ENCODE measurements at regions not wholly inside any gene's neighbourhood (a gene's known extent, or its start where the extent isn't known, plus 50 kb on each side); places are given as distances from the start of the nearest gene placed in this dataset.
"Not testable (repeated sequence)": the region's sequence is repeated elsewhere in the genome, so short reads cannot be mapped to it uniquely, and the experiment has no call there.

DNA sequence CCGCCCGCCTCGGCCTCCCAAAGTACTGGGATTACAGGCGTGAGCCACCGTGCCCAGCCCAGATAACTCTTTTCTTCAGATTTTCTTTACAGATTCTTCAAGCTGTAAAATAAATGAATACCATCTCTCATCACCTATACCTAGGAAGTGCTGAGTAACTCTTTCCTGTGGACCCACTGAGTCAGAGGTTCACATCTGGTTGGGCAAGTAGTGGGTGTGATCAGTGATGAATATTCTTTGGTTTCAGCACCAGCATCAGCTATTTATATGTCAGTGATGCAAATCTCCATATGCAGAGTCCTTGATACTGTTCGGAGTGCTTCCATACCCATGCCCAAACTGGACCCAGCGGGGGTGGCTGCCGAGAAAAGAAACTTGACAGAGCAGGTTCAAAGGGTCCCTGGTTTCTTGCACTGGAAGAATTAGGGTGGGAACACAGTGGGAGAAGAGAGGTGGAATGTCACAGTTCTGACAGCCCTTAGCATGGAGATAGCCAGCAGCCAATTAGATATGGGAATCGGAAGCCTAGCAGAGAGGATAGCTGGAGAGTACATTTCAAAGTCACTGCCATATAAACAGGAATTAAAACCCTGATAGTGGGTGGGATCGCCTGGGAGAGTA, 64.9 kb upstream of the DDR1 start:
- Histone ChIP-seq H3K4me3 (ENCODE audit: low read depth, low read length) (0 out of 2 replicates have a peak overlapping the region, but pooled peaks have one; percentile 7), H3K27ac (ENCODE audit: low read depth, low read length) (peak overlapping the region; percentile 86), H3K4me1 (ENCODE audit: control insufficient read depth, insufficient read depth, low read length, unreplicated experiment) (peaks cover 52% of the 10 kb centered on the region), H3K79me2 (ENCODE audit: control insufficient read depth, insufficient read depth, low read length, unreplicated experiment) (no peaks in the 10 kb centered on the region), H3K27me3 (ENCODE audit: insufficient read depth, low read length) (no peaks in the 10 kb centered on the region), H3K36me3 (ENCODE audit: insufficient read depth, low read length) (no peaks in the 10 kb centered on the region), H2AFZ (ENCODE audit: low read length, unreplicated experiment) (no peak overlapping the region)

DNA sequence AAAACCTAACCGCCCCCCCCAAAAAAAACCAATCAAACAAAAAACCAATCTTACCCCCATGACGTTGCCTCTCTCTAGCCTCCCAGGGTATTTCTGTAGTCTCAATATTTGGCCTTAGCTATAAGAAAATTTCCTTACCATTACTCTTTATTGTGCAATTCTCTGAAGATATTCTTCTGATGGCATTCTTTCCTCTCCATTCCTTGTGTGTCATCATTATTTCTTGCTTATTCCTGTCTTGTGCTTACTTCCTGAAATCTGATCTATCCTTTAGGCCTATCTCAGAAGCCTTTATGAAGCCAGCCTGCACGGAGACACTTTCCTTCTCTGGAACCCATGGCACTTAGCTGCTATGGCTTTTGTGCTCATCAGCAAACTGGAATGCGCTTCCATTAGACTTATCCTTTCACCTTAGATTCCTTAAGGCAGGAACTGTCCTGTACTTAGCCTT, 65.9 kb upstream of the DDR1 start:
- Histone ChIP-seq H3K36me3 (ENCODE audit: insufficient read depth, low read length) (no peaks in the 10 kb centered on the region), H3K27me3 (ENCODE audit: insufficient read depth, low read length) (no peaks in the 10 kb centered on the region), H3K27ac (ENCODE audit: low read depth, low read length) (peak overlapping the region; percentile 86), H3K4me3 (ENCODE audit: low read depth, low read length) (no peak overlapping the region), H3K79me2 (ENCODE audit: control insufficient read depth, insufficient read depth, low read length, unreplicated experiment) (no peaks in the 10 kb centered on the region), H2AFZ (ENCODE audit: low read length, unreplicated experiment) (peak overlapping the region; percentile 46), H3K4me1 (ENCODE audit: control insufficient read depth, insufficient read depth, low read length, unreplicated experiment) (peaks cover 62% of the 10 kb centered on the region)

DNA sequence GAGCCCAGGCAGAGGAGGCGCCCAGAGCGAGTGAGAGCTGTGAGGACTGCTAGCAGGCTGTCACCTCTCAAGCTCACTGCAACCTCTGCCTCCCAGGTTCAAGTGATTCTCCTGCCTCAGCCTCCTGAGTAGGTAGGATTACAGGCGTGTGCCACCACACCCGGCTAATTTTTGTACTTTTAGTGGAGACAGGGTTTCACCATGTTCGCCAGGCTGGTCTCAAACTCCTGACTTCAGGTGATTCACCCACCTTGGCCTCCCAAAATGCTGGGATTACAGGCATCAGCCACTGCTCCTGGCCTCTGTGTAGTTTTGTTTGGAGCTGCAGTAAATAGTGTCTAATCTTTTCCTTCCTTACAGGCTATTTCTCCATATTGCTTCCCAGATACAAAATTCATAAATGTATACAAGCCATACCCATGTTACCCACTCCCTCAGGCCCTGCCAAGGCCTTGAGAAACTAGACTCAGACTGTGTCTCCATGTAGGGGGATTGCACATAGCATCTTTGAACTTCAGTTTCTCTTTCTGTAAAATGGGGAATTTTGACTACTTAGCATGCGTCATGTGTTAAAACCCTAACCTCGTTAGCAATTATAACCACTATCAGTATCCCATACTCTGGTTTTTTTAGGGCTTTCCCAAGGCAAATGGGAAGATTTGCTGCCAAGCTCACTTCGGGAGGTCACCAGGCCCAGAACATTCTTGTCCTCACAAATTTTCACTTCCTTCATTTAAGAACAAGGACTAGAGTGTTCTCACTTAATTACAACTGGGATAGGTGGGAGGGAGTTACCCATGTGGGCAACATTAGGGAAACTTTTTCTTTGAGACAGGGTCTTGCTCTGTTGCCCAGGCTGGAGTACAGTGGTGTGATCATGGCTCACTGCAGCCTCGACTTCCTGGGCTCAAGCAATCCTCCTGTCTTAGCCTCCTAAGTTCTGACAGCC, 67.3 kb upstream of the DDR1 start:
- no peak overlapping the region for H3K4me3 ChIP-seq (ENCODE audit: low read depth, low read length)
- no peaks in the 10 kb centered on the region for H3K36me3 ChIP-seq (ENCODE audit: insufficient read depth, low read length)
- H3K79me2 ChIP-seq (ENCODE audit: control insufficient read depth, insufficient read depth, low read length, unreplicated experiment): no peaks in the 10 kb centered on the region
- H3K27me3 ChIP-seq (ENCODE audit: insufficient read depth, low read length): no peaks in the 10 kb centered on the region
- H3K4me1 ChIP-seq (ENCODE audit: control insufficient read depth, insufficient read depth, low read length, unreplicated experiment): peaks cover 62% of the 10 kb centered on the region
- H2AFZ ChIP-seq (ENCODE audit: low read length, unreplicated experiment): no peak overlapping the region
- H3K27ac ChIP-seq (ENCODE audit: low read depth, low read length): peak overlapping the region; percentile 86

DNA sequence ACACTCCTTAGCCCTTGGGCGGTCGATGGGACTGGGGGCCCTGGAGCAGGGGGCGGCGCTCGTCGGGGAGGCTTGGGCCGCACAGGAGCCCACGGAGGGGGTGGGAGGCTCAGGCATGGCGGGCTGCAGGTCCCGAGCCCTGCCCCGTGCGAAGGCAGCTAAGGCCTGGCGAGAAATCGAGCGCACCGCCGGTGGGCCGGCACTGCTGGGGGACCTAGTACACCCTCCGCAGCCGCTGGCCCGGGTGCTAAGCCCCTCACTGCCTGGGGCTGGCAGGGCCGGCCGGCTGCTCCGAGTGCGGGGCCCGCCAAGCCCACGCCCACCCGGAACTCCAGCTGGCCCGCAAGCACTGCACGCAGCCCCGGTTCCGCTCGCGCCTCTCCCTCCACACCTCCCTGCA, 68.0 kb upstream of the DDR1 start:
- peaks cover 55% of the 10 kb centered on the region for H3K4me1 ChIP-seq (ENCODE audit: control insufficient read depth, insufficient read depth, low read length, unreplicated experiment)
- not testable (repeated sequence) for H3K36me3 ChIP-seq (ENCODE audit: insufficient read depth, low read length); H3K27ac ChIP-seq (ENCODE audit: low read depth, low read length); H2AFZ ChIP-seq (ENCODE audit: low read length, unreplicated experiment); H3K79me2 ChIP-seq (ENCODE audit: control insufficient read depth, insufficient read depth, low read length, unreplicated experiment); H3K4me3 ChIP-seq (ENCODE audit: low read depth, low read length); H3K27me3 ChIP-seq (ENCODE audit: insufficient read depth, low read length)

DNA sequence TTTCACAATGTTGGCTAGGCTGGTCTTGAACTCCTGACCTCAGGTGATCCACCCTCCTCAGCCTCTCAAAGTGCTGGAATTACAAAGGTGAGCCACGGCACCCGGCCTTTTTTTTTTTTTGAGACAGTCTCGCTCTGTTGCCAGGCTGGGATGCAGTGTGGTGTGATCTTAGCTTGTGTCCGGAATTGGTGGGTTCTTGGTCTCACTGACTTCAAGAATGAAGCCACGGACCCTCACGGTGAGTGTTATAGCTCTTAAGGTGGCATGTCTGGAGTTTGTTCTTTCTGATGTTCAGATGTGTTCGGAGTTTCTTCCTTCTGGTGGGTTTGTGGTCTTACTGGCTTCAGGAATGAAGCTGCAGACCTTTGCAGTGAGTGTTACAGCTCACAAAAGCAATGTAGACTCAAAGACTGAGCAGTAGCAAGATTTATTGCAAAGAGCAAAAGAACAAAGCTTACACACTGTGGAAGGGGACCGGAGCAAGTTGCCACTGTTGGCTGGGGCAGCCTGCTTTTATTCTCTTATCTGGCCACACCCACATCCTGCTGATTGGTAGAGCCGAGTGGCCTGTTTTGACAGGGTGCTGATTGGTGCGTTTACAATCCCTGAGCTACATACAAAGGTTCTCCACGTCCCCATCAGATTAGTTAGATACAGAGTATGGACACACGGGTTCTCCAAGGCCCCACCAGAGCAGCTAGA, 69.1 kb upstream of the DDR1 start:
- not testable (repeated sequence) for H3K79me2 ChIP-seq (ENCODE audit: control insufficient read depth, insufficient read depth, low read length, unreplicated experiment); H3K36me3 ChIP-seq (ENCODE audit: insufficient read depth, low read length); H3K27me3 ChIP-seq (ENCODE audit: insufficient read depth, low read length); H2AFZ ChIP-seq (ENCODE audit: low read length, unreplicated experiment); H3K4me3 ChIP-seq (ENCODE audit: low read depth, low read length)
- H3K27ac ChIP-seq (ENCODE audit: low read depth, low read length): peak overlapping the region; percentile 85
- peaks cover 49% of the 10 kb centered on the region for H3K4me1 ChIP-seq (ENCODE audit: control insufficient read depth, insufficient read depth, low read length, unreplicated experiment)

DNA sequence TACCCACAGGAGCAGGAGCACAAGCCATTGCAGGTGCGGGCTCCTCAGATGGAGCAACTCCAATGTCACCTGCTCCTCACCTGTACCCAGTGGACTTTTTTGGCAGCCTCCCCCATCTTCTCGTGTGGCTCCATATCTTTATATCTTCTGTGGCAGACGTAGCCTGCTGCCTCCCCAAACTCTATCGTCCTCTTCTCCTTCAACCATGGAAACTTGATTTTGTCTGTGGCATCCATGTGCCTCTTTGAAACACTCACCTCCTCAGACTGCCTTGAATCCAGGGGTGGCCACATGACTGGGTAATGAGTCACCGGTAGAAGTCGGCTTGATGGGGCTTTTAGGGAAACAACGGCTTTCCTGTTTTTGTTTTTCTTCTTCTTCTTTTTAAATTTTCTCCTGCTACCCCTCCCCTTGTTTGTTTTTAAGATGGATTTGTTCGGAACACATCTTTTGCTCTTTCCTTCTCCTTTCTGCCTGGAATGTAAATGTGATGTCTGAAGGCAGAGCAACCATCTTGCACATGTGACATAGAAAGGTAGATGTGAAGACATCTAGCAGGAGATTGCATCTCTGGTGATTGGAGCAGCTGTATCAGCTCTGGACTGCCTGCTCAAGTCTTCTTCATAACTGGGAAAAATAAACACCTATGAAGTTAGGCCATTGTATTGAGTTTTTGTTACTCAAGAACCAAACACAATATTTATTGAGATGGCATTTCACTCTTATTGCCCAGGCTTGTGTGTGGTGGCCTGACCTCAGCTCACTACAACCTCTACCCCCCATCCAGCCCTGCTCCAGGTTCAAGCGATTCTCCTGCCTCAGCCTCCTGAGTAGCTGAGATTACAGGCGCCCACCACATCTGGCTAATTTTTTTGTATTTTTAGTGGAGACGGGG, 69.9 kb upstream of the DDR1 start:
- Histone ChIP-seq H3K27me3 (ENCODE audit: insufficient read depth, low read length) (no peaks in the 10 kb centered on the region), H3K4me3 (ENCODE audit: low read depth, low read length) (peak overlapping the region; percentile 11; the same call in 1 of the 2 replicates), H3K4me1 (ENCODE audit: control insufficient read depth, insufficient read depth, low read length, unreplicated experiment) (peaks cover 41% of the 10 kb centered on the region), H3K36me3 (ENCODE audit: insufficient read depth, low read length) (no peaks in the 10 kb centered on the region), H3K79me2 (ENCODE audit: control insufficient read depth, insufficient read depth, low read length, unreplicated experiment) (no peaks in the 10 kb centered on the region), H2AFZ (ENCODE audit: low read length, unreplicated experiment) (peak overlapping the region; percentile 41), H3K27ac (ENCODE audit: low read depth, low read length) (peak overlapping the region; percentile 85)

DNA sequence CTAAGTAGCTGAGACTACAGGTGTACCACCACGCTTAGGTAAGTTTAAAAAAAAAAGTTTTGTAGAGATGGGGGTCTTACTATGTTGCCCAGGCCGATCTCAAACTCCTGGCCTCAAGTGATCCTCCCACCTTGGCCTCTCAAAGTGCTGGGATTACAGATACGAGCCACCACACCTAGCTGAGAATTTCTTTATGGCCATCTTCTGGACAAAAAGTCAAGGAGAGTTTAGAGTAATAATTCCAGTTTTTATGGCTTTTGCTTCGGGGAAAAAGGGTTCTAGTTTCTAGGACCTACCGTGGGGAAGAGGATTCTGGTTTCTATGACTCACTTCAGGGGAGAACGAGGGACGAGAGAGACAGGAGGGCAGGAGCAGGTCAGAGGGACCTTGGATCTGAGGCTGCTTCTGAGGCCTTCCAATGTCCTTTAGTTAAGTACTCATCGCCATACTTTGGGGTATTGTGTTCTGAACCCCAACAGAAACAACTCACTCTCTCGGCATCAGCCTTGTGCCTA, 69.3 kb upstream of the IER3 start:
- no peak overlapping the region for H2AFZ ChIP-seq (ENCODE audit: low read length, unreplicated experiment)
- H3K4me3 ChIP-seq (ENCODE audit: low read depth, low read length): no peak overlapping the region; the same call in 1 of the 2 replicates
- H3K4me1 ChIP-seq (ENCODE audit: control insufficient read depth, insufficient read depth, low read length, unreplicated experiment): peaks cover 34% of the 10 kb centered on the region
- no peaks in the 10 kb centered on the region for H3K79me2 ChIP-seq (ENCODE audit: control insufficient read depth, insufficient read depth, low read length, unreplicated experiment)
- no peaks in the 10 kb centered on the region for H3K27me3 ChIP-seq (ENCODE audit: insufficient read depth, low read length)
- peak overlapping the region; percentile 85 for H3K27ac ChIP-seq (ENCODE audit: low read depth, low read length)
- H3K36me3 ChIP-seq (ENCODE audit: insufficient read depth, low read length): no peaks in the 10 kb centered on the region

DNA sequence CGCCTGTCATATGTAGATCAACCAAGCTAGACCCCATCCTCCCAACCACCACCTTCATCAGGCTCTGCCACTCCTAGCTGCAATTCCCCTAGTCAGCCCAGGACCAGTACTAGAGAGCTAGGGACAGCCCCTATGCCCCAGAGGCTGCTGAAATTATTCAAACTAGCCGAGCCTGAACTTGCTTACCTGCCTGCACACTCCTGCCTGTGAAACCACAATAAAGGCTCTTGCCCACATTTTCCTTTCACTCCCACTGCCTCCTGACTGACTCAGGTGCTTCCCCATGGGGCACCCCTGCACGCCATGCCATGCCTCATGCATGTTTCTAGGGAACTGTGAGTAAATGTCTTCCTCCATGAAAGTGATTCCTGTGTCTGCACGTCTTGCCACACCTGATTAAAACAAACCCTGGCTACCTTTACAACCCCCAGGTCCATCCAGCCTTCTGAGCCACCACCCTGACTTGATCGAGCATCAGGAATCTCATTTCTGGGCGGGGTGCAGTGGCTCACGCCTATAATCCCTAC, 66.5 kb upstream of the IER3 start:
- no peaks in the 10 kb centered on the region for H3K79me2 ChIP-seq (ENCODE audit: control insufficient read depth, insufficient read depth, low read length, unreplicated experiment)
- no peaks in the 10 kb centered on the region for H3K36me3 ChIP-seq (ENCODE audit: insufficient read depth, low read length)
- peaks cover 26% of the 10 kb centered on the region for H3K4me1 ChIP-seq (ENCODE audit: control insufficient read depth, insufficient read depth, low read length, unreplicated experiment)
- no peak overlapping the region for H2AFZ ChIP-seq (ENCODE audit: low read length, unreplicated experiment)
- H3K27ac ChIP-seq (ENCODE audit: low read depth, low read length): no peak overlapping the region
- H3K4me3 ChIP-seq (ENCODE audit: low read depth, low read length): no peak overlapping the region
- H3K27me3 ChIP-seq (ENCODE audit: insufficient read depth, low read length): no peaks in the 10 kb centered on the region

DNA sequence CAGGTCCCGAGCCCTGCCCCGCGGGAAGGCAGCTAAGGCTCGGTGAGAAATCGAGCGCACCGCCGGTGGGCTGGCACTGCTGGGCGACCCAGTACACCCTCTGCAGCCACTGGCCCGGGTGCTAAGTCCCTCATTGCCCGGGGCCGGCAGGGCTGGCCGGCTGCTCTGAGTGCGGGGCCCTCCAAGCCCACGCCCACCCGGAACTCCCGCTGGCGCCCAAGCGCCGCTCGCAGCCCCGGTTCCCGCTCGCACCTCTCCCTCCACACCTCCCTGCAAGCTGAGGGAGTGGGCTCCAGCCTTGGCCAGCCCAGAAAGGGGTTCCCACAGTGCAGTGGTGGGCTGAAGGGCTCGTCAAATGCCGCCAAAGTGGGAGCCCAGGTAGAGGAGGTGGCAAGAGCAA, 63.2 kb upstream of the IER3 start:
- not testable (repeated sequence) for H3K27ac ChIP-seq (ENCODE audit: low read depth, low read length)

More for the DNA sequence above, 63.2 kb upstream of the IER3 start:
- not testable (repeated sequence) for H3K4me3 ChIP-seq (ENCODE audit: low read depth, low read length); H3K36me3 ChIP-seq (ENCODE audit: insufficient read depth, low read length); H3K4me1 ChIP-seq (ENCODE audit: control insufficient read depth, insufficient read depth, low read length, unreplicated experiment); H2AFZ ChIP-seq (ENCODE audit: low read length, unreplicated experiment); H3K79me2 ChIP-seq (ENCODE audit: control insufficient read depth, insufficient read depth, low read length, unreplicated experiment); H3K27me3 ChIP-seq (ENCODE audit: insufficient read depth, low read length)

All from ACC112 (cell line).